ENCODE measurements at regions not wholly inside any gene's neighbourhood (a gene's known extent, or its start where the extent isn't known, plus 50 kb on each side); places are given as distances from the start of the nearest gene placed in this dataset.

- DNase-seq (ENCODE audit: low read depth, low spot score), result no peak
Observed at GRCh38 chr2:19748711-19749506, 152.9 kb downstream of the TTC32 start.

- no peak for DNase-seq (ENCODE audit: low read depth, low spot score)
Observed at GRCh38 chr2:19748073-19748375, 153.8 kb downstream of the TTC32 start.

GRCh38 chr2:19747310-19748072, 154.3 kb downstream of the TTC32 start:
- DNase-seq (ENCODE audit: low read depth, low spot score), result no peak

GRCh38 chr2:19746611-19747309, 155.0 kb downstream of the TTC32 start:
- no peak for DNase-seq (ENCODE audit: low read depth, low spot score)

- no peak for DNase-seq (ENCODE audit: low read depth, low spot score)
Observed at GRCh38 chr2:19746137-19746600, 155.6 kb downstream of the TTC32 start.

GRCh38 chr2:19745318-19746136, 156.3 kb downstream of the TTC32 start:
- DNase-seq (ENCODE audit: low read depth, low spot score), result no peak

GRCh38 chr2:19744456-19745199, 157.2 kb downstream of the TTC32 start:
- DNase-seq (ENCODE audit: low read depth, low spot score), result no peak

GRCh38 chr2:19743641-19744040, 158.1 kb downstream of the TTC32 start:
- DNase-seq (ENCODE audit: low read depth, low spot score), result no peak

- no peak for DNase-seq (ENCODE audit: low read depth, low spot score)
Observed at GRCh38 chr2:19742872-19743271, 158.9 kb downstream of the TTC32 start.

- no peak for DNase-seq (ENCODE audit: low read depth, low spot score)
Observed at GRCh38 chr2:19739256-19739655, 162.5 kb downstream of the TTC32 start.

- DNase-seq (ENCODE audit: low read depth, low spot score), result no peak
Observed at GRCh38 chr2:19738707-19739106, 163.1 kb downstream of the TTC32 start.

- DNase-seq (ENCODE audit: low read depth, low spot score), result no peak
Observed at GRCh38 chr2:19736191-19736831, 165.5 kb downstream of the TTC32 start.

- DNase-seq (ENCODE audit: low read depth, low spot score), result no peak
Observed at GRCh38 chr2:19733951-19734425, 167.8 kb downstream of the TTC32 start.

- DNase-seq (ENCODE audit: low read depth, low spot score), result no peak
Observed at GRCh38 chr2:19733390-19733789, 168.4 kb downstream of the TTC32 start.

GRCh38 chr2:19732255-19732654, 169.5 kb downstream of the TTC32 start:
- DNase-seq (ENCODE audit: low read depth, low spot score), result no peak

GRCh38 chr2:19731515-19731914, 170.3 kb downstream of the TTC32 start:
- DNase-seq (ENCODE audit: low read depth, low spot score), result no peak

- DNase-seq (ENCODE audit: low read depth, low spot score), result no peak
Observed at GRCh38 chr2:19731037-19731436, 170.7 kb downstream of the TTC32 start.

GRCh38 chr2:19728125-19728524, 173.7 kb downstream of the TTC32 start:
- DNase-seq (ENCODE audit: low read depth, low spot score), result no peak

GRCh38 chr2:19725392-19725791, 176.4 kb downstream of the TTC32 start:
- DNase-seq (ENCODE audit: low read depth, low spot score), result no peak

GRCh38 chr2:19723021-19723420, 178.8 kb downstream of the TTC32 start:
- no peak for DNase-seq (ENCODE audit: low read depth, low spot score)
